Left lung (tissue), 4 donors: ENCODE measurements at regions not wholly inside any gene's neighbourhood (a gene's known extent, or its start where the extent isn't known, plus 50 kb on each side); places are given as distances from the start of the nearest gene placed in this dataset.

Source experiments
- ATAC-seq: fragments of 200-7000 bp; cut with Tn5 transposase; one replicate; pipeline ENCODE4 v1.9.1; 2020; ENCODE audit warnings: moderate library complexity
- DNase-seq, 4 donors: peaks; one replicate each; pipeline ENCODE4 v3.0.0-alpha.2; 2013 to 2020
- H3K27ac ChIP-seq, 2 donors: fragments of 200-600 bp; sonication (generic) in 1 of 2; one replicate each; pipeline versions ENCODE4 v1.5.0 to v1.8.0; 2020 to 2021
- H3K27me3 ChIP-seq, 2 donors: fragments of 200-600 bp; sonication (generic) in 1 of 2; one replicate each; pipeline versions ENCODE4 v1.5.0 to v1.8.0; 2020 to 2021
- H3K36me3 ChIP-seq, 2 donors: fragments of 200-600 bp; sonication (generic) in 1 of 2; one replicate each; pipeline versions ENCODE4 v1.5.0 to v1.8.0; 2020 to 2021
- H3K4me1 ChIP-seq, 2 donors: fragments of 200-600 bp; one replicate each; pipeline ENCODE4 v1.8.0; 2021
- H3K4me3 ChIP-seq, 2 donors: fragments of 200-600 bp; sonication (generic) in 1 of 2; one replicate each; pipeline versions ENCODE4 v1.5.0 to v1.8.0; 2020 to 2021; ENCODE audit warnings: mild to moderate bottlenecking in 1 of 2
- H3K9me3 ChIP-seq, 2 donors: fragments of 200-600 bp; sonication (generic) in 1 of 2; one replicate each; pipeline versions ENCODE4 v1.5.0 to v1.8.0; 2020 to 2021
- intact Hi-C, 2 donors: fragments of 100-400 bp; cut with DNase I; formaldehyde crosslinking; loops; one replicate each; pipeline versions ENCODE4 v1.11.2 to v1.14.2; 2022
- TF ChIP-seq, protein P1 (sequence below), 2 donors: fragments of 200-600 bp; sonication (generic) in 1 of 2; IDR thresholded peaks; one replicate each; pipeline versions ENCODE4 v1.5.0 to v1.8.0; 2021; ENCODE audit warnings: antibody characterized with exemption in 2 of 2
- donor health status: DM: no; HTN: yes; CAD: no.
- donor health status: DM: no; HTN: no; CAD: no.

DNA sequence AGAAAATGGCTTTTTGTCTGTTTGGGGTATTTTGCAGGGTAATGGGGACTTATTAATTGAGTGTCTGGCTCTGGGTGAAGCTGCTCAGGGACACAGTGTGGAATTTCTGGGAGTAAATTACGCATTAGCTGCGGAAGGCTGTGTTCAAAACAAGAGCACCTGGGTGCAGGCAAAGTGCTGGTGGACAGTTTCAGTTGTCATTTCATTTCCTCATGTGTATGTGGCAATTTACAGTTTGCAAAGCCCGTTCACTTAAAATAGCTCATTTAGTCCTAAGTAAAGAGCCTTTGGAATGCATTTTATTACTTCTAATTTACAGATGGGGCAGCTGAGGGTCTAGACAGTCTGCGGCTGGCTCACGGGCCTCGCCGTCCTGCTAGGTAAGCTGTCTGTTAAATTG is 546.8 kb downstream of the BCL11B start:
- TF ChIP-seq, protein P1, sequence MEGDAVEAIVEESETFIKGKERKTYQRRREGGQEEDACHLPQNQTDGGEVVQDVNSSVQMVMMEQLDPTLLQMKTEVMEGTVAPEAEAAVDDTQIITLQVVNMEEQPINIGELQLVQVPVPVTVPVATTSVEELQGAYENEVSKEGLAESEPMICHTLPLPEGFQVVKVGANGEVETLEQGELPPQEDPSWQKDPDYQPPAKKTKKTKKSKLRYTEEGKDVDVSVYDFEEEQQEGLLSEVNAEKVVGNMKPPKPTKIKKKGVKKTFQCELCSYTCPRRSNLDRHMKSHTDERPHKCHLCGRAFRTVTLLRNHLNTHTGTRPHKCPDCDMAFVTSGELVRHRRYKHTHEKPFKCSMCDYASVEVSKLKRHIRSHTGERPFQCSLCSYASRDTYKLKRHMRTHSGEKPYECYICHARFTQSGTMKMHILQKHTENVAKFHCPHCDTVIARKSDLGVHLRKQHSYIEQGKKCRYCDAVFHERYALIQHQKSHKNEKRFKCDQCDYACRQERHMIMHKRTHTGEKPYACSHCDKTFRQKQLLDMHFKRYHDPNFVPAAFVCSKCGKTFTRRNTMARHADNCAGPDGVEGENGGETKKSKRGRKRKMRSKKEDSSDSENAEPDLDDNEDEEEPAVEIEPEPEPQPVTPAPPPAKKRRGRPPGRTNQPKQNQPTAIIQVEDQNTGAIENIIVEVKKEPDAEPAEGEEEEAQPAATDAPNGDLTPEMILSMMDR (IDR thresholded peaks at IDR 0.05) = no peak
- no peak for ATAC-seq
- H3K4me1 ChIP-seq = no peaks in the 10 kb centered on the region
- H3K27me3 ChIP-seq = peaks cover 0 to 19% of the 10 kb centered on the region in 2 donors
- no peak for DNase-seq
- intact Hi-C loops = no loop called here
- no peak overlapping the region for H3K27ac ChIP-seq
- H3K36me3 ChIP-seq = no peaks in the 10 kb centered on the region
- no peaks in the 10 kb centered on the region for H3K9me3 ChIP-seq
- no peak overlapping the region for H3K4me3 ChIP-seq

DNA sequence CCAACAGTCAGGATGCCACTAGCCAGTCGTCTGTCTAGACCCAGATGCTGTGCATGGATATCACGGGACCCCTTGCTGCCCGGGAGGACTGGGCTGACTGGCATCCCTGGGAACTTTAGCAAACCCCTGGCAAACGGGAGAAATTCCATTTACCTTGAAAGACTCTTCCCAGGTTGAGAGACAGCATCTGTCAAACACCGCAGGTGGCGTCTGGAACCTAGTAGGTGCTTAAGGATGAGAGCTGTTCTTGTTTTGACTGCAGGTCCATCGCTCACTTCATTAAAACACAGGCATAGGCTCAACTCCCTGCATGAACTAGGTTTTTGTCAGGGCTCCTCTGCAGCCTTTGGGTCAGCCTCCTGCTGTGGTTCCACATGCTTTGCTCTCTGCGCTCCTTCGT is 546.3 kb downstream of the BCL11B start:
- no peaks in the 10 kb centered on the region for H3K4me1 ChIP-seq
- no peaks in the 10 kb centered on the region for H3K9me3 ChIP-seq
- H3K27me3 ChIP-seq = peaks cover 0 to 19% of the 10 kb centered on the region in 2 donors
- intact Hi-C loops = no loop called here
- no peak overlapping the region for H3K4me3 ChIP-seq
- DNase-seq = no peak
- H3K27ac ChIP-seq = no peak overlapping the region
- TF ChIP-seq, protein P1 (IDR thresholded peaks at IDR 0.05) = no peak
- no peaks in the 10 kb centered on the region for H3K36me3 ChIP-seq
- ATAC-seq = no peak

DNA sequence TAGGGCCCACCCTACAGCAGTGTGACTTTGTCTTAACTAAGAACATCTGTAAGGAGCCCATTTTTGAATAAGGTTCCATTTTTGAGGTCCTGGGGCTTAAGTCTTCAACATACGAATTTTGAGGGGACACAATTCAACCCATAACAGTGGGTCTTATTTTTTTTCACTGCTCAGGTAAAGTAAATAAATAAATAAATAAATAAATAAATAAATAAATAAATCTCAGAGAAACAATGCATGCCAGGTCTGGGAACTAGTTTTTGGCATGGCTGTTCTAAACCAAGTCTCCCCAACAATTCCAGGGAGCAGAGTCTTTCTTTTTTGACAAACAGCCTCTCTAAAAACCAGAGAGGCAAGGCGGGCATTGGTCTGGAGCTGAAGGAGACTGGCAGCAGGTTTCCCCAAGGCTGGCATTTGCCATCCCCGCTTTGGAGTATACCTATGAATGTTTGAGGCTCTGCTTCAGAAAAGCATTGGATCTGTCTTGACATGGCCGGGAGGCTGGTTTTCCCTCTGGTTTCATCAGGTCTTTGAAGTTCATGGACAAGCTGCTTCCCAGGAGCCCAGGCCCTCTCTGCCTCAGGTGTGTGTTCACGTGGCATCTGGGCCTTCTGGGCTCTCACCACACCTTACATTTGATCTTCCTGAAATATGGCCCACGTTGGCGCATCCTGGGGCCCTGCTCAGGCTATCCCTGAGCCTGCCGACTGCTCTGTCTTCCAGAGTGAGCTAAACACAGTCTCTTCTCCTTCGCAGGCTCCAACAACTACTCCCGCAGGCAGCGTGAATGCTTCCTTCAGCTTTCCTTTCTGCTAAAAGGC is 545.2 kb downstream of the BCL11B start:
- Histone ChIP-seq H3K4me3 (no peak overlapping the region), H3K36me3 (no peaks in the 10 kb centered on the region), H3K27me3 (peaks cover 0 to 19% of the 10 kb centered on the region in 2 donors), H3K4me1 (no peaks in the 10 kb centered on the region), H3K27ac (no peak overlapping the region), H3K9me3 (no peaks in the 10 kb centered on the region)
- DNase-seq (no peak), ATAC-seq (no peak)
- intact Hi-C loops = no loop called here
- TF ChIP-seq, protein P1 (IDR thresholded peaks at IDR 0.05) = no peak

DNA sequence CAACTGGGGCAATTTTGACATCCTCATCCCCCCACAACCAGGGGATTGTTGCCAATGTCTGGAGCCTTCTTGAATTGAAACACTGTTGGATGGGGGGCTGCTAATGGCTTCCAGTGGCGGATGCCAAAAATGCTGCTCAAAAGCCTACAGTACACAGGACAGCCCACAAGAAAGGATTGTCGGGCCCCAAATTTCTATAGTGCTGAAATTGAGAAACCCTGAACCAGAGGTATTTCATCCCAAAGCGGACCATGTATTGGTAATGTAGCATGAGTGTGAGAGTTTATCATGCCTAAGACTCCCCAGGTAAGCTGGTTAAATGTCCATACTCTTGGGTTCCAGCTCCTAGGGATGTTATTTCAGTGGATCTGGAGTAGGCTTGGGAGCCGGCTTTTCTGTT is 544.0 kb downstream of the BCL11B start:
- intact Hi-C loops = no loop called here
- Histone ChIP-seq H3K27me3 (peaks cover 0 to 19% of the 10 kb centered on the region in 2 donors), H3K36me3 (no peaks in the 10 kb centered on the region), H3K4me1 (no peaks in the 10 kb centered on the region), H3K4me3 (no peak overlapping the region), H3K9me3 (no peaks in the 10 kb centered on the region), H3K27ac (no peak overlapping the region)
- no peak for ATAC-seq
- no peak for DNase-seq
- TF ChIP-seq, protein P1 (IDR thresholded peaks at IDR 0.05) = no peak

DNA sequence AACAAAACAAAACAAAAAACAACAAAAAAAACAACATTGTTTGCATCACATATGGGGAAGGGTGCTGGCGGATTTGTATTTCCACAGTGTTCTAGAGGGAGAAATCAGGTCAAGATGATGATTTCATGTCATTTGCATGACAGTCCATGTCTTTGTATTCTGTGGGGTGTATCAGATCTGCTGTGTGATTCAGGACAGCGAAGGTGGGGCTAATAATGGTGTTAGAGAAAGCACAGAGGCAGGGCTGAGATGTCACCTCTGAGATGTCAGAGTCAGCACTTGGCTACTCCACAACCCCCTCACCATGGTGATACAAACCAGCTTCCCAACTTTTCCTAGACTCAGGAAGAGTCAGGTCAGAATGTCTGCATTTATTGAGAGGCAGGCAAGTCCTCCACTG is 543.2 kb downstream of the BCL11B start:
- Histone ChIP-seq H3K4me1 (no peaks in the 10 kb centered on the region), H3K27me3 (peaks cover 0 to 19% of the 10 kb centered on the region in 2 donors), H3K36me3 (no peaks in the 10 kb centered on the region), H3K27ac (no peak overlapping the region), H3K9me3 (no peaks in the 10 kb centered on the region), H3K4me3 (no peak overlapping the region)
- TF ChIP-seq, protein P1 (IDR thresholded peaks at IDR 0.05) = no peak
- intact Hi-C loops = no loop called here
- ATAC-seq = no peak
- DNase-seq = no peak
